MM.1S (cell line): ENCODE measurements at regions not wholly inside any gene's neighbourhood (a gene's known extent, or its start where the extent isn't known, plus 50 kb on each side); places are given as distances from the start of the nearest gene placed in this dataset.

ENCODE experiments used
- CTCF ChIP-seq: fragments of 300-600 bp; sonication (generic); IDR thresholded peaks from 2 replicates; pipeline ENCODE4 v1.5.1; 2016; ENCODE audit warnings: antibody characterized with exemption, low read length, mixed read lengths
- EZH2 ChIP-seq: fragments of 300-600 bp; sonication (generic); optimal IDR thresholded peaks from 2 replicates; pipeline ENCODE3; 2017; ENCODE audit warnings: low read depth, mild to moderate bottlenecking, antibody characterized with exemption, low read length, mixed read lengths
- EZH2phosphoT487 ChIP-seq: fragments of 300-600 bp; sonication (generic); IDR thresholded peaks from 2 replicates; pipeline ENCODE4 v1.6.1; 2018; ENCODE audit warnings: antibody characterized with exemption, low read length

- TF ChIP-seq CTCF: no peak
- TF ChIP-seq EZH2: no peak
- TF ChIP-seq EZH2phosphoT487: no peak
Observed at GRCh38 chr5:29897916-29898315, 1295.6 kb upstream of the CDH6 start.
